Ascending aorta (tissue), 2 donors: ENCODE measurements at regions not wholly inside any gene's neighbourhood (a gene's known extent, or its start where the extent isn't known, plus 50 kb on each side); places are given as distances from the start of the nearest gene placed in this dataset.

Experiments
- DNase-seq, 2 donors: peaks; one replicate each; pipeline ENCODE4 v3.0.0-alpha.2; 2019; ENCODE audit warnings: low spot score in 2 of 2
- H3K27ac ChIP-seq, 2 donors: fragments of 200-600 bp; sonication (generic); one replicate each; pipeline ENCODE4 v1.5.1; 2016 to 2017; ENCODE audit warnings: mild to moderate bottlenecking in 1 of 2
- H3K27me3 ChIP-seq: fragments of 200-600 bp; sonication (generic); one replicate; pipeline ENCODE4 v1.5.1; 2017
- H3K36me3 ChIP-seq, 2 donors: fragments of 200-600 bp; sonication (generic); one replicate each; pipeline ENCODE4 v1.5.1; 2016
- H3K4me1 ChIP-seq, 2 donors: fragments of 200-600 bp; sonication (generic); one replicate each; pipeline ENCODE4 v1.5.1; 2016 to 2017; ENCODE audit warnings: mild to moderate bottlenecking in 1 of 2
- H3K4me3 ChIP-seq, 2 donors: fragments of 200-600 bp; sonication (generic); one replicate each; pipeline ENCODE4 v1.5.1; 2016 to 2017; ENCODE audit warnings: mild to moderate bottlenecking in 1 of 2
- H3K9me3 ChIP-seq, 2 donors: fragments of 200-600 bp; sonication (generic); one replicate each; pipeline ENCODE4 v1.5.1; 2016
- CTCF ChIP-seq, 3 experiments: fragments of 200-600 bp in 2 of 3; fragments of 450-650 bp in 1 of 3; sonication (generic) in 2 of 3; IDR thresholded peaks; one replicate each; pipeline ENCODE4 v1.5.1; 2016 to 2019; ENCODE audit warnings: antibody characterized with exemption in 3 of 3, mild to moderate bottlenecking in 1 of 3, moderate library complexity in 1 of 3
- intact Hi-C: fragments of 100-400 bp; cut with DNase I; formaldehyde crosslinking; loops from one replicate; pipeline ENCODE4 v1.15.1; 2023

GRCh38 chr11:23573429-23573828 lies 713.2 kb upstream of the CCDC179 start:
- intact Hi-C loops: no loop called here
- Histone ChIP-seq H3K9me3 (no peaks in the 10 kb centered on the region), H3K4me3 (no peak overlapping the region), H3K36me3 (no peaks in the 10 kb centered on the region), H3K27me3 (no peaks in the 10 kb centered on the region), H3K4me1 (no peaks in the 10 kb centered on the region), H3K27ac (no peak overlapping the region)
- no peak for DNase-seq
- no peak for TF ChIP-seq CTCF (IDR thresholded peaks at IDR 0.05)

DNA sequence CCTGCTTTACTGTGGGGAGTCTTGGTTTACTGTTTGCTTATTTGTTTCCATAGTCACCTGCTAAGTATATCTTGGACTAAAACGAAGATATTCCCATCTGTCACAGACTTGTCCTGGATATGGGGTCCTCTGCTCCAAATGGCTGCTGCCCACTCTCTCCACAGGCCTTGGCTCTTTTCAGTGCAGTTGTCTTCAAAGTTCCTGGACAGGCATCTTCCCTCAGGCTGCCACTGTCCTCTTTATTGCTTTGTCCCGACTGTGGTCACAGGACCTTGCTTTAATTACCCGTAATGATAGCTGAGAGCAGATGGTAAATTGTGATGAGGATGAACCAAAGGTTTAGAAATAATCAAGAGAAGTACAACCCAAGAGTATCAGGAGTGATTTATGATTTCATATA lies 713.9 kb upstream of the CCDC179 start:
- no peak overlapping the region for H3K27ac ChIP-seq
- DNase-seq: no peak
- TF ChIP-seq CTCF (IDR thresholded peaks at IDR 0.05): no peak
- H3K4me1 ChIP-seq: no peaks in the 10 kb centered on the region
- H3K4me3 ChIP-seq: no peak overlapping the region
- intact Hi-C loops: no loop called here
- H3K27me3 ChIP-seq: no peaks in the 10 kb centered on the region
- no peaks in the 10 kb centered on the region for H3K36me3 ChIP-seq
- no peaks in the 10 kb centered on the region for H3K9me3 ChIP-seq

DNA sequence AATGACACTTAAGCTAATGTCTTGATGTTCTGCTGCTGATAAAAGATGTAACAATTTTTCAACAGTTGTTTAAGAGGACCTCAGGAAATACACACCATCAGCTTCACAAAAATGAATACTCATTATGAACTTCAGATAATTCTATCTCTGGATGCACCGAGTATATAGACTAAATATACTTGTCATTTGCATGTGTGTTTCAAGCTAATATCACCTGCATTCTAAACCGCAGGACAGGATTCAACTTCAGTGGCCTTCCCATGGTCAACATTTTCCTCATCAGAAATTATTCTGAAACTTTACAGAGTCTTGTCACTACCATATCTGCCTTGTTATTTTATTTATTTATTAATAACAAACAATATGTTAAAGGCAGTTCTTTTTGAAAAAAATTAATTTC lies 717.0 kb upstream of the CCDC179 start:
- no peak for TF ChIP-seq CTCF (IDR thresholded peaks at IDR 0.05)
- no peak for DNase-seq
- H3K36me3 ChIP-seq: no peaks in the 10 kb centered on the region
- H3K4me3 ChIP-seq: no peak overlapping the region
- intact Hi-C loops: no loop called here
- H3K4me1 ChIP-seq: no peaks in the 10 kb centered on the region
- H3K9me3 ChIP-seq: no peaks in the 10 kb centered on the region
- no peaks in the 10 kb centered on the region for H3K27me3 ChIP-seq
- no peak overlapping the region for H3K27ac ChIP-seq

- no peak for DNase-seq
- Histone ChIP-seq H3K9me3 (no peaks in the 10 kb centered on the region), H3K27ac (no peak overlapping the region), H3K4me3 (no peak overlapping the region), H3K27me3 (no peaks in the 10 kb centered on the region), H3K36me3 (no peaks in the 10 kb centered on the region), H3K4me1 (no peaks in the 10 kb centered on the region)
- intact Hi-C loops: no loop called here
- no peak for TF ChIP-seq CTCF (IDR thresholded peaks at IDR 0.05)
Measured at GRCh38 chr11:23585416-23586104, 725.3 kb upstream of the CCDC179 start.

DNA sequence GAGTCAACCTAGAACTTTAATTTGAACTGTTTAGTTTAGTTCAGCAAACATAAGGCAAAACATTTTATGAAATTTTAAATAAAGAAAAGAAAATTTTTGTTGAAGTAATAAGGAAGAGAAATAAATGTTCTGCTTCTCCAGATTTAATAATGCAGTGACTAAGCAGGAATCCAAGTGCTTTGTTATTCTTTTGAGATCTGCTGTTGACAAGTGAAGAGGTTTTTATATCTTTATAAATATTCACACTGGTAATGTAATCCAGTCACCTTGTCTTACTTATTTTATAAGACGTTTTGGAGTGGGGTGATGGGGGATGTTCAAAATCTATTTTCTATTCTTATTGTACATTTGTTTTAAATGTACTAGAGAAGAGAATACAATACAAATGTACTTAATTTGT lies 725.9 kb upstream of the CCDC179 start:
- no peak overlapping the region for H3K27ac ChIP-seq
- H3K4me3 ChIP-seq: no peak overlapping the region
- no peaks in the 10 kb centered on the region for H3K27me3 ChIP-seq
- no peaks in the 10 kb centered on the region for H3K9me3 ChIP-seq
- no peaks in the 10 kb centered on the region for H3K36me3 ChIP-seq
- no peaks in the 10 kb centered on the region for H3K4me1 ChIP-seq
- no peak for DNase-seq
- TF ChIP-seq CTCF (IDR thresholded peaks at IDR 0.05): no peak
- intact Hi-C loops: no loop called here
